Activated CD4-positive, alpha-beta T cell treated with anti-CD3 and anti-CD28 coated beads, Interleukin-2, amount 50 U/mL, for 16 hours (primary cell): ENCODE measurements at regions not wholly inside any gene's neighbourhood (a gene's known extent, or its start where the extent isn't known, plus 50 kb on each side); places are given as distances from the start of the nearest gene placed in this dataset.

Source experiments
- DNase-seq: peaks from one replicate; pipeline ENCODE4 v3.0.0-alpha.2; 2020

GRCh38 chr13:100754459-100754858 is 79.9 kb upstream of the TMTC4 start:
- DNase-seq, result no peak

DNA sequence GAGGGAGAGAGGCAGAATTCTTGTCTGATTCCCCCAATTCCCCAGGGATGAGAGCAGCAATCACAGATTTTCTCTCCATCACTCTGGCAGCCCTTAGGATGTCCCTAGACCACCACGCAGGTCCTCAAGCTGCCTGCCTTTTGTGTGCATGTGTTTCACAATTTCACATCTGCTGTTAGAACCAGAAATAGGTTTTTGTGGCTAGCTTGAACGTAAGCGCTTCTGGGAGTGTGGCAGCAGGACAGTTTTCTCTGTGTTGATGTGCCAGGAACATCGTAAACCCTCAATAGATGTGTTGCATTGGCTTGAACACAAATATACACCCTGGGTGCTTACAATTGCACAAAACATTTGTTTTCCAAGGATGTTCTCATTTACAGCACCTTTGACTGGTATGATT is 78.8 kb upstream of the TMTC4 start:
- no peak for DNase-seq

DNA sequence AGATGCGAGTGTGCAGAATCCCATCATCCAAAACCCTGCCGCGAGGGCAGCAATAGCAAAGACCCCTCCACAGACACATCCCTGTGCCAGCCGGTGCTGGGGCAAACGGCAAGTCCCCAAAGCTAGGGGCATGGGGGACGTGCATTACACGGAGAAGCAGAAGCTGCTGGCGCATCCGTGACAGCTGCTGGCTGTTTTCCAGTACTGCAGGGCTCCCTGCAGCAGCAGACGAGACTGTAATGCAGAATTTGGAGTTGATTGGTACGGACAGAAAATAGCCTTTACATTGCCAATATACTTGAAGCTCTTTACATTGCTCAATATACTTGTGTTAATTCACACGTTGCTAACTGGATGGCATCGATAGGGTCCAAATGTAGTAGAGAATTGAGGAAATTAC is 77.2 kb upstream of the TMTC4 start:
- DNase-seq, result no peak

- DNase-seq, result no peak
These were observed 72.5 kb upstream of the TMTC4 start for GRCh38 chr13:100746953-100747683.

DNA sequence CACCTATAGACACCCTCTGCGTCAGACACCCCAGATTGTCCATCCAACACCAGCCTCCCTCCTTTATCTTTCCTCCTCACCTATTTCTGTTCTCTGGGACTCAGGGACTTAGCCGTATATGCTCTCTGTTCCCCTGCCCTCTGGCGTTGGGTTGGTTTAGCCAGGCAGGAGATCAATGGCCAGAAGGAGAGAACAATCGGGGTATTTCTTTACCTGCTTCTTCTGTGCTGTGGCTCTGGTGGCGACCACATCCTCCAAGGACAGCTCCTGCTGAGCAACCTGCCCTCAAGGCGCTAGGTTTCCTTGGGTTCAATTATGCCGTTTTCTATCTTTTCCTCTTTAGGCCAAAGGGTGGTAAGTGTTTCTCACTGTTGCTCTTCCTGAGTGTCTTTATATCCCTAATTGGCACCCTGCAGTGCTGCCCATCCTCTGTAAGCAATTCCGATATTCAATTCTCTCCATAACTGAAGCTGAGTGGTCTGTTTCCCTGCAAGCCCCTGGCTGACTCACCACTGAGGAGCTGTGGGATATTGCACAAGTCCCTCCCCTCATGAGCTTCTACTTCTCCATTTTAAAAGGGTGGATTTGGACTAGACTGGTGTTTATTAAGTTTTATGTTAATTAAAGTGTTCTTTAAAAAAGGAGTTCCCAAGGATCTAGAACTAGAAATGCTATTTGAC is 63.7 kb upstream of the TMTC4 start:
- no peak for DNase-seq

DNA sequence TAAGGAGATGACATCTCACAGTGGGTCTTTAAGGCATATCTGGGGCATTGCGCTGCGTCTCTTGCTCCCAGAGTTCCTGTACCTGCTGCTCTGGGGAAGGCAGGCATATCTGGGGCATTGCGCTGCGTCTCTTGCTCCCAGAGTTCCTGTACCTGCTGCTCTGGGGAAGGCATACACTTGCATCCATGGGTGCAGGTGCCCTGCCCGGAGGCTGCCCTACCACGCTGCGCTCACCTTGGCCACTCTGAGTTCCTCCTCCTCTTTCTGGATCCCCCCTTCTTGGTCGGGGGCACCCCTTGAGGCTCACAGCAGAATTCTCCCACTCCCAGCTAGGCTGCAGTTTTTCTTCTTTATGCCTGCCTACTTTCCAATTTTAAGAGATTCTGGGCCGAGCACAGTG is 60.9 kb upstream of the TMTC4 start:
- DNase-seq, result no peak

- no peak for DNase-seq
These were observed 59.7 kb upstream of the TMTC4 start for GRCh38 chr13:100734194-100734720.

DNA sequence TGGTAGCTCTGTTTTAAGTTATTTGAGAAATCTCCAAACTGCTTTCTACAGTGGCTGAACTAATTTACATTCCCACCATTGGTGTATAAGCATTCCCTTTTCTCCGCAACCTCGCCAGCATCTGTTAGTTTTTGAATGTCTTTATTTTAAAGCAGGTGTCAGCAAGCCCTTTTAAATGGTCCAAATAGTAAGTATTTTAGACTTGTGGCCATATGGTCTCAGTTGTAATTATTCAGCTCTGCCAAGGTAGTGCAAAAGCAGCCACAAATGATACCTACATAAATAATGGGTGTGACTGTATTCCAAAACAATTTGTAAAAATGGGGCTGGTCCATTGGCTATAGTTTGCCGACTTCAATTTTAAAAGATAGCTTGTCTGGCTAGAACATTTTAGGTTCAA is 58.7 kb upstream of the TMTC4 start:
- no peak for DNase-seq

- no peak for DNase-seq
These were observed 53.6 kb upstream of the TMTC4 start for GRCh38 chr13:100728201-100728600.

DNA sequence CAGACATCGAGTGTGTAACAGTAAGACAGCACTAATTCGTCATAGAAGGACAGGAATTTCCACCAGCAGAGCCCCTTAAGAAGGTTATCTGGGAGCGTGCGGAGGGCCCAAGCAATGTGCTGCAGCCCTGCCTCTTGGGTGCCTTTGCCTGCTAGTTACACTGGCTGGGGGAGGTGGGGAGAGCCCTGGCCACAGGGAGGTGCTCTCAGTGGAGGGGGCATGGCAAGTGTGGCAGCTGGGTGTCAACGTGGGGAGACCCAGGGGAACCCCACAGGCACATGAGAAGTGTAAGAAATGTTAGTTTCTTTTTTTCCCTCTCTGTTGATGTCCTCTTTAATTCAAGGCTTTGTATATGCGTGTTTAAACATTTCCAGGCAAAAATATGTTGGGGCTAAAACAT is 50.9 kb upstream of the TMTC4 start:
- DNase-seq, result no peak

DNA sequence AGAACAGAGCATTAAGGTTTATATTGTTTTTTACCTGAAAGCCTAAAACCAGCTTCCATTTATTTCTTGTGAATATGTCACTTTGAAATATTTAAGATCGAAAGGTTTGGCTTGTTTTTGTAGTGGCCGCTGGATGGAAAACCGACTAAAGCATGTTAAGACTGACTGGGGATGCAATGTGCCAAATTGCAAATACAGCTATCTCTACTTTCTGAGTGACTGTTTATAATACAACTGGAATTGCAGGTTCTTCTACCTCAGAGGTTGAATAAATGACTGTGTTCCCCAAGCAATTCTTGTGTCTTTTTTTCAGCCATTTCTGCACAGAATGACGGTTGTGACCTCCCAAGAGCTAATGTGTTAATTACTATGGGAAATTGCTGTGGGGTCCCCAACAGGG is 50.0 kb upstream of the TMTC4 start:
- DNase-seq, result no peak
